ENCODE measurements at regions not wholly inside any gene's neighbourhood (a gene's known extent, or its start where the extent isn't known, plus 50 kb on each side); places are given as distances from the start of the nearest gene placed in this dataset.
"Not testable (repeated sequence)": the region's sequence is repeated elsewhere in the genome, so short reads cannot be mapped to it uniquely, and the experiment has no call there.

DNA sequence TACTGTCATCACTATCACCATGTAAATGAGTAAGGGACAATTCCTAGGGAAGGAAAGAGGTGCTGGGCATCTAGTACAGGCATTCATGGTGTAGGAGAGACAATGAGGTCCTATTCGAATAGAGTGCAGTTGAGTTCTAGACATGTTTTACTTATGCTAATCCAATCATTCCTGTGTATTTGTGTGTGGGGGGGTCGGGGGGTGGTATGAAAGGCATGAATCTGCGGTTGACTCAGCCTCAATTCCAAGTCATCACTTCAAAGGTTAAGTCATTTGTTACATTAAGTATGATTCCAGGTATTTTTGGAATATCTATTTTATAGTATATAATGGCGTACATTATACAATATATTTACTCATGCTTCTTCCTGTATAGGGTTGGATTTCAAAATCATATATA is 163.1 kb upstream of the GALNT15 start:
- no peaks in the 10 kb centered on the region for H3K4me1 ChIP-seq (ENCODE audit: control insufficient read depth, insufficient read depth, low read length)
- H3K27me3 ChIP-seq (ENCODE audit: control insufficient read depth, insufficient read depth, low read length) = no peaks in the 10 kb centered on the region
- H3K9me3 ChIP-seq (ENCODE audit: control insufficient read depth, insufficient read depth, low read length) = no peaks in the 10 kb centered on the region
- H3K9ac ChIP-seq (ENCODE audit: low read depth, low read length) = no peak overlapping the region
- H3K4me3 ChIP-seq (ENCODE audit: low read depth, low read length) = no peak overlapping the region
- H3K36me3 ChIP-seq (ENCODE audit: control insufficient read depth, insufficient read depth, low read length) = no peaks in the 10 kb centered on the region

DNA sequence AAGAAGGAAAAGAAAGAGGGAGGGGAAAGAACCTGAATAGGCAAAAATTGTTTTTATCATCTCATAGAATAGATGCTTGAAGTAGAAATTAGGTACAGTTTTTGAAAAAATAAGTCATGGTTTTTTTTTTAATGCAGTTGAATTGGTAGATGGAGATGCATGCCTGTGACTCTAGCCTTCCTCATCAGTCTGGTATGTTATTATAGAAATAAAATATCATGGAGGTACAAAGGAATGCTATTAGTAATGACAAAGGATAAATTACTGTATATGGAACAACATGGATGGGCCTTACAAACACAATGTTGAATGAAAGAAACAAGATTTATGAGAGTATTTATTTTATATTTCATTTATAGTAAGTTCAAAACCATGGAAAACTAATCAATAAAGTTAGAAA is 162.4 kb upstream of the GALNT15 start:
- Histone ChIP-seq H3K9me3 (ENCODE audit: control insufficient read depth, insufficient read depth, low read length) (no peaks in the 10 kb centered on the region), H3K4me1 (ENCODE audit: control insufficient read depth, insufficient read depth, low read length) (no peaks in the 10 kb centered on the region), H3K27me3 (ENCODE audit: control insufficient read depth, insufficient read depth, low read length) (no peaks in the 10 kb centered on the region), H3K4me3 (ENCODE audit: low read depth, low read length) (no peak overlapping the region), H3K36me3 (ENCODE audit: control insufficient read depth, insufficient read depth, low read length) (no peaks in the 10 kb centered on the region), H3K9ac (ENCODE audit: low read depth, low read length) (no peak overlapping the region)

DNA sequence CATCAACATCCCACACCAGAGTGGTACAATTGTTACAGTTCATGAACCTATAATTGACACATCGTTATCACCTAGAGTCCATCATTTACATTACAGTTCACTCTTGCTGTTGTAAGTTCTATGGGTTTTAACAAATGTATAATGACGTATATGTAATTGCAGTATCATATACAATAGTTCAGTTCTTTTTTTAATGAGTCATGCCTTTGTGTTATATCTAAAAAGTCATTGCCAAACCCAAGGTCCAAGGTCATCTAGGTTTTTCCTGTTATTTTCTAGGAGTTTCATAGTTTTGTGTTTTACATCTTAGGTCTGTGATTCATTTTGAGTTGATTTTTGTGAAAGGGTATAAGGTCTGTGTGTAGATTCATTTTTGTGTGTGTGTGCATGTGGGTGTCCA is 160.9 kb upstream of the GALNT15 start:
- Histone ChIP-seq H3K9me3 (ENCODE audit: control insufficient read depth, insufficient read depth, low read length) (no peaks in the 10 kb centered on the region), H3K27me3 (ENCODE audit: control insufficient read depth, insufficient read depth, low read length) (no peaks in the 10 kb centered on the region), H3K9ac (ENCODE audit: low read depth, low read length) (no peak overlapping the region), H3K36me3 (ENCODE audit: control insufficient read depth, insufficient read depth, low read length) (no peaks in the 10 kb centered on the region), H3K4me1 (ENCODE audit: control insufficient read depth, insufficient read depth, low read length) (no peaks in the 10 kb centered on the region), H3K4me3 (ENCODE audit: low read depth, low read length) (no peak overlapping the region)

DNA sequence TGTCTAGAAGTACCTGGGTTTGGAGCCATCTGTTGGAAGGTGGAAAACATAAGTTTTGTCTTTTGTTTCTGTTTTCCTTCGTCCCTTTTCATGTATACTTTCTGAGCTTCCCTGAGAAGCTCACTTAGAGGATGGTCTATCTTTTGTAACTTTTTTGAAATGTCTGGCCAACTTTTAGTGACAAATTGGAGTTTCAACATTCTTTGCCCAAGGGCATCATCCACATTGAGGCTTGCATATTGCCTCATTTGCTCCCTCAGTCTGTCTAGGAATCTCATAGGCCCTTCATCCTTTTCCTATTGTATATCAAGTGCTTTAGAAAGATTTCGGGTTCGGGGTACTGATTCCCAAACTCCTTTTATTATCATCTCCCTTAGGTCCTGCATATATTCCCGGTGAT is 152.7 kb upstream of the GALNT15 start:
- H3K36me3 ChIP-seq (ENCODE audit: control insufficient read depth, insufficient read depth, low read length); H3K27me3 ChIP-seq (ENCODE audit: control insufficient read depth, insufficient read depth, low read length); H3K9me3 ChIP-seq (ENCODE audit: control insufficient read depth, insufficient read depth, low read length); H3K4me3 ChIP-seq (ENCODE audit: low read depth, low read length); H3K4me1 ChIP-seq (ENCODE audit: control insufficient read depth, insufficient read depth, low read length); H3K9ac ChIP-seq (ENCODE audit: low read depth, low read length): not testable (repeated sequence)

- H3K4me3 ChIP-seq (ENCODE audit: low read depth, low read length); H3K9me3 ChIP-seq (ENCODE audit: control insufficient read depth, insufficient read depth, low read length); H3K36me3 ChIP-seq (ENCODE audit: control insufficient read depth, insufficient read depth, low read length); H3K9ac ChIP-seq (ENCODE audit: low read depth, low read length); H3K27me3 ChIP-seq (ENCODE audit: control insufficient read depth, insufficient read depth, low read length); H3K4me1 ChIP-seq (ENCODE audit: control insufficient read depth, insufficient read depth, low read length): not testable (repeated sequence)
These were observed 150.6 kb upstream of the GALNT15 start for GRCh38 chr3:16023881-16024280.

DNA sequence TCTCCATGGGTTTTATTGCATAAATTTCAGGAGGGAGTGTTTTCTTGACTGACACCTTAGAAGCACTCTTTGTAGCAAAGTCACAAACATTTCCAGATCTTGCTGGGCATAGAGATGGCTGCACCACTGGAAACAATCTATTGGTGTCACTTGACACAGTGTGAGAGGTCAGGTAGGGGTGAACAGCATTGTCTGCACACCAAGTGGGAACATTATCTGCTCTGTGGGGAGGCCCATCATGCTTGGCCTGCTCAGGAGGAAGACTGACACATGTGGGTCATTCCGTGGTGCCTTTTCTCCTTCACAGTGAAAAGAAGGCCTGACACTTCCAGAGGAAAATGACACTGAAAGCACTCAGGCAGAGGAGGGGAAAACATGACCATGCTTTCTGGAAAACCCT is 149.9 kb upstream of the GALNT15 start:
- Histone ChIP-seq H3K27me3 (ENCODE audit: control insufficient read depth, insufficient read depth, low read length) (no peaks in the 10 kb centered on the region), H3K9ac (ENCODE audit: low read depth, low read length) (no peak overlapping the region), H3K4me1 (ENCODE audit: control insufficient read depth, insufficient read depth, low read length) (no peaks in the 10 kb centered on the region), H3K9me3 (ENCODE audit: control insufficient read depth, insufficient read depth, low read length) (no peaks in the 10 kb centered on the region), H3K36me3 (ENCODE audit: control insufficient read depth, insufficient read depth, low read length) (no peaks in the 10 kb centered on the region), H3K4me3 (ENCODE audit: low read depth, low read length) (no peak overlapping the region)

GRCh38 chr3:16026753-16027152 is 147.7 kb upstream of the GALNT15 start:
- no peaks in the 10 kb centered on the region for H3K4me1 ChIP-seq (ENCODE audit: control insufficient read depth, insufficient read depth, low read length)
- no peaks in the 10 kb centered on the region for H3K9me3 ChIP-seq (ENCODE audit: control insufficient read depth, insufficient read depth, low read length)
- H3K27me3 ChIP-seq (ENCODE audit: control insufficient read depth, insufficient read depth, low read length) = no peaks in the 10 kb centered on the region
- H3K36me3 ChIP-seq (ENCODE audit: control insufficient read depth, insufficient read depth, low read length) = no peaks in the 10 kb centered on the region
- H3K4me3 ChIP-seq (ENCODE audit: low read depth, low read length) = no peak overlapping the region
- no peak overlapping the region for H3K9ac ChIP-seq (ENCODE audit: low read depth, low read length)

DNA sequence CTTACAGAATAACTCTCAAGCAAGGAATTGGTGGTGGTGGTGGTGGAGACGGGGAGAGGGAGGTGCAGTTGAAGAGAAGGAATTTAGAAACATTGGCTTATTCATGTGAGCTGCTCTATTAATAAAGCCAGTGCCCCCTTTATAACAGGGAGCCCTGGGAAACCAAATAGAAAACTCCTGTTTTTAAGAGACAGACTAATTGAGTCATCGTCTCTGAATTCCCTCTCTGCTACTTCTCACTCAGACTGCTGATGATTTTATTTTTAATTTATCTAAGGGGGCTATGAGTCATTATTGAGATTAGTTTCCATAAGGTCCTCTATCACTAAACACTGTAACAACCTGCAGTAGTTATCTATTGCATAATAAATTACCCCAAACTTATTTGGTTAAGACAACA is 145.9 kb upstream of the GALNT15 start:
- no peak overlapping the region for H3K4me3 ChIP-seq (ENCODE audit: low read depth, low read length)
- no peaks in the 10 kb centered on the region for H3K36me3 ChIP-seq (ENCODE audit: control insufficient read depth, insufficient read depth, low read length)
- no peak overlapping the region for H3K9ac ChIP-seq (ENCODE audit: low read depth, low read length)
- no peaks in the 10 kb centered on the region for H3K27me3 ChIP-seq (ENCODE audit: control insufficient read depth, insufficient read depth, low read length)
- no peaks in the 10 kb centered on the region for H3K9me3 ChIP-seq (ENCODE audit: control insufficient read depth, insufficient read depth, low read length)
- no peaks in the 10 kb centered on the region for H3K4me1 ChIP-seq (ENCODE audit: control insufficient read depth, insufficient read depth, low read length)

- Histone ChIP-seq H3K27me3 (ENCODE audit: control insufficient read depth, insufficient read depth, low read length) (no peaks in the 10 kb centered on the region), H3K36me3 (ENCODE audit: control insufficient read depth, insufficient read depth, low read length) (no peaks in the 10 kb centered on the region), H3K9ac (ENCODE audit: low read depth, low read length) (no peak overlapping the region), H3K4me3 (ENCODE audit: low read depth, low read length) (no peak overlapping the region), H3K4me1 (ENCODE audit: control insufficient read depth, insufficient read depth, low read length) (no peaks in the 10 kb centered on the region), H3K9me3 (ENCODE audit: control insufficient read depth, insufficient read depth, low read length) (no peaks in the 10 kb centered on the region)
These were observed 144.1 kb upstream of the GALNT15 start for GRCh38 chr3:16030342-16030741.

GRCh38 chr3:16031434-16031833 is 143.0 kb upstream of the GALNT15 start:
- Histone ChIP-seq H3K36me3 (ENCODE audit: control insufficient read depth, insufficient read depth, low read length) (no peaks in the 10 kb centered on the region), H3K4me3 (ENCODE audit: low read depth, low read length) (no peak overlapping the region), H3K9me3 (ENCODE audit: control insufficient read depth, insufficient read depth, low read length) (no peaks in the 10 kb centered on the region), H3K4me1 (ENCODE audit: control insufficient read depth, insufficient read depth, low read length) (no peaks in the 10 kb centered on the region), H3K27me3 (ENCODE audit: control insufficient read depth, insufficient read depth, low read length) (no peaks in the 10 kb centered on the region), H3K9ac (ENCODE audit: low read depth, low read length) (no peak overlapping the region)

DNA sequence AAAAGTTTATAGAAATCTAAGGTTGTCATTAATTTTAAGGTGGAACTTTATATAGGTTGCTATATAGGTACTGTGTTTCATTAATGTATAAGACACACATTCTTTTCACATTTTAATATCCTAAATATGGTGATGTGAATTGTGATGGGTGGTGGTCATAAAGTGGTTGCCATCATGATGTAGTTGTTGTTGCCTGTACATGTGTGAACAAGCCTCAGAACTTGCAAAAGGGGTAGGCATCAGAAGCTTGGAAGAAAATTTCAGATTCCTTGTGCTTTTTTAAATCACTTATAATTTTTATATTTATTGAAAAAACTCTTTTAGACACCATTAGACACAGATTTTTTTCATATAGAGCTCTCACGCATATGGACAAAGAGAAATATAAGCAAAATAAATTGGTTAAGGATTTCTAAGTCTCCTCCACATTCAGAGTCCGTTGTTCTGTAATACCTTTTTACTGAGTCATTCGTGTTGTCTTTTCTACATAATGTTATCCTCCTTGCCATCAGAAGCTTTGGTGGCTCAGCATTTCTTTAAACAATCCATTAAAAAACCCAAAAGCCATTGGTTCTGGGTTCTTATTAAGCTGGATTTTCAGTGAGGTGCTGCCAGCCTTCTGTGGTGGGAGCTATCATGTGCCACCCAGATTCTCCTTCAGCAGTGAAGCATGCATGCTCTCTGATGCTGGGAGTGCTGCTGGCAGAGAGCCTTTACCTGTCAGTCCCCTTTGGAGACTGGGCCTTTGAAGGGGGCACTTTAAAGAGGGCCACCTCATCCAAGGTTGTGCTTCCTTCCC is 140.4 kb upstream of the GALNT15 start:
- Histone ChIP-seq H3K36me3 (ENCODE audit: control insufficient read depth, insufficient read depth, low read length) (no peaks in the 10 kb centered on the region), H3K4me3 (ENCODE audit: low read depth, low read length) (no peak overlapping the region)

DNA sequence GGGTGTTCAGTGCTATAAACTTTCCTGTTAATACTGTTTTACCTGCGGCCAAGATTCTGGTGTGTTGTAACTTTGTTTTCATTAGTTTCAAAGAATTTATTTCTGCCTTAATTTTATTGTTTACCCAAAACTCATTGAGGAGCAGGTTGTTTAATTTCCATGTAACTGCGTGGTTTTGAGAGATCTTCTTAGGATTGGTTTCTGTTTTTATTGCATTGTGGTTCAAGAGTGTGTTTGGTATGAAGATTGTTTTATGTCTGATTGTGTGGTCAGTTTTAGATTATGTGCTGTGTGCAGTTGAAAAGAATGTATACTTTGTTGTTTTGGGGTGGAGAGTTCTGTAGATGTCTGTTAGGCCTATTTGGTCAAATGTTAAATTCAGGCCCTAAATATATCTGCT is 133.5 kb upstream of the GALNT15 start:
- no peaks in the 10 kb centered on the region for H3K4me1 ChIP-seq (ENCODE audit: control insufficient read depth, insufficient read depth, low read length)
- no peaks in the 10 kb centered on the region for H3K27me3 ChIP-seq (ENCODE audit: control insufficient read depth, insufficient read depth, low read length)
- H3K4me3 ChIP-seq (ENCODE audit: low read depth, low read length) = no peak overlapping the region
- H3K9ac ChIP-seq (ENCODE audit: low read depth, low read length) = no peak overlapping the region
- H3K9me3 ChIP-seq (ENCODE audit: control insufficient read depth, insufficient read depth, low read length) = no peaks in the 10 kb centered on the region
- H3K36me3 ChIP-seq (ENCODE audit: control insufficient read depth, insufficient read depth, low read length) = no peaks in the 10 kb centered on the region

More for the DNA sequence above, 140.4 kb upstream of the GALNT15 start:
- no peak overlapping the region for H3K9ac ChIP-seq (ENCODE audit: low read depth, low read length)
- no peaks in the 10 kb centered on the region for H3K9me3 ChIP-seq (ENCODE audit: control insufficient read depth, insufficient read depth, low read length)
- H3K27me3 ChIP-seq (ENCODE audit: control insufficient read depth, insufficient read depth, low read length) = no peaks in the 10 kb centered on the region
- H3K4me1 ChIP-seq (ENCODE audit: control insufficient read depth, insufficient read depth, low read length) = no peaks in the 10 kb centered on the region
